ENCODE measurements at regions not wholly inside any gene's neighbourhood (a gene's known extent, or its start where the extent isn't known, plus 50 kb on each side); places are given as distances from the start of the nearest gene placed in this dataset.

DNA sequence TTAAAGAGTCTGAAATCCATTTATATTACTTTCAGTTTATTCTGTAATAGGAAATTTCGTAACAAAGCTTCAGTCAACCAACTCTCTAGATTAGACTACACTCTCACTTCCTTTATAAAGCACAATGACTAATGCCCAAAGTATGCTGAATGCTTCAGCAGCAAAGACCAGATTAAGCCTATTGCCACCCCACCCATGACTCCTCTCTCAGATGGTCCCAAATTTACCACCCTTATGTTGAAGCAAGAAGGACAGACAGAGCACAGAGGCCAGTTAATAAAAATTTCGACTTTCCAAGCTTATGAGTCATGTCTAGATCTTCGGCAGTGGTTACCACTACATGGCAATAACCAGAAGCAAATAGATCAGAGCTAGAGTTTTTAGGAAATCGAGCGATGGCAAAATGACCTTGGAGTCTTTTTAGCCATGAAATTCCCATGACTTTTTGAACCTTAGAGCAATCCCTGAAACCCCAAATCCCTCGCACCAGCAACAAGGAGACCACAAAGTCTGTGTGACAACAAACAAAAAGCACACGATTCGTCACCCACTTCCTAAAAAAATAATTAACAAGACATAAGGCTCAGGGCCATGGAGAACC, 287.8 kb upstream of the RASA1 start:
- peak; percentile 59 for DNase-seq (ENCODE audit: low read depth)
- H3K4me3 ChIP-seq (ENCODE audit: low read depth, low read length) = no peak overlapping the region
- TF ChIP-seq, protein P1, sequence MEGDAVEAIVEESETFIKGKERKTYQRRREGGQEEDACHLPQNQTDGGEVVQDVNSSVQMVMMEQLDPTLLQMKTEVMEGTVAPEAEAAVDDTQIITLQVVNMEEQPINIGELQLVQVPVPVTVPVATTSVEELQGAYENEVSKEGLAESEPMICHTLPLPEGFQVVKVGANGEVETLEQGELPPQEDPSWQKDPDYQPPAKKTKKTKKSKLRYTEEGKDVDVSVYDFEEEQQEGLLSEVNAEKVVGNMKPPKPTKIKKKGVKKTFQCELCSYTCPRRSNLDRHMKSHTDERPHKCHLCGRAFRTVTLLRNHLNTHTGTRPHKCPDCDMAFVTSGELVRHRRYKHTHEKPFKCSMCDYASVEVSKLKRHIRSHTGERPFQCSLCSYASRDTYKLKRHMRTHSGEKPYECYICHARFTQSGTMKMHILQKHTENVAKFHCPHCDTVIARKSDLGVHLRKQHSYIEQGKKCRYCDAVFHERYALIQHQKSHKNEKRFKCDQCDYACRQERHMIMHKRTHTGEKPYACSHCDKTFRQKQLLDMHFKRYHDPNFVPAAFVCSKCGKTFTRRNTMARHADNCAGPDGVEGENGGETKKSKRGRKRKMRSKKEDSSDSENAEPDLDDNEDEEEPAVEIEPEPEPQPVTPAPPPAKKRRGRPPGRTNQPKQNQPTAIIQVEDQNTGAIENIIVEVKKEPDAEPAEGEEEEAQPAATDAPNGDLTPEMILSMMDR (conservative IDR thresholded peaks at IDR 0.05; ENCODE audit: low read depth, low read length) = no peak

DNA sequence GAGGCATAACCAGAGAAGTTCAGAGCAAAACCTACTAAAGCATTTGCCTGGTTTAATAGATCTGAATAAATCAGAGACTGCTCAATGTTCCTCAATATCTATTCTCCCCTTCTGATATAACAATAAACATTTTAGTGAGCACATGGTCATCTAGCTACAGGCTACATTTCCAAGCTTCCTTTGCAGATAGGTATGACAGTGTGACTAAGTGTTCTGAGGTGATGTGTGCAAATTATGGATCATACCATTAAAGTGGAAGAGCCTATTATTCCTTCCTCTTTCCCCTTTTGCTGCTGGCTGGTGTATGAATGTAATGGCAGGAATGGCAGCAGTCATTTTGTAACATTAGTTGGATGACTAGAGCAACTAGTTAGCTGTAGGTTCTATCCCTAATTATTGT, 285.8 kb upstream of the RASA1 start:
- DNase-seq (ENCODE audit: low read depth) = no peak

DNA sequence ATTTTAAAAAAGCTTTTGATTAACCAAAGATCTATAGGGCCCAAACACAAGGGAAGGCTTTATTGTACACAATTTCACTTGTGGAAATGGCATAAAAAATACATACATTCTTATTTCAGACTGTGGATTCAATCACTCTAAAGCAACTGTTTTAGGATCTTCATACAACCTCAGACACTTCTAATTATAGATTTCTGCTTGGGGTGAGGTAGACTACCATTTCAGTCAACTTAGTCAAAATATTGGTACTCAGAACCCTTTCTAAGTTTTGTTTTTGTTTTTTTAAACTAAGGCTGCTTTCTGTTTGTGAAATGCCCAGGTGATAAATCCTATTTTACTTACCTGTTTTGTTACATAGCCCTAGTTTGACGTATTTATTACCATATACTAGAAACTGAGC, 284.5 kb upstream of the RASA1 start:
- no peak for DNase-seq (ENCODE audit: low read depth)
- no peak overlapping the region for H3K4me3 ChIP-seq (ENCODE audit: low read depth, low read length)
- TF ChIP-seq, protein P1 (conservative IDR thresholded peaks at IDR 0.05; ENCODE audit: low read depth, low read length) = no peak

More for the DNA sequence above, 285.8 kb upstream of the RASA1 start:
- TF ChIP-seq, protein P1 (conservative IDR thresholded peaks at IDR 0.05; ENCODE audit: low read depth, low read length) = no peak
- no peak overlapping the region for H3K4me3 ChIP-seq (ENCODE audit: low read depth, low read length)

DNA sequence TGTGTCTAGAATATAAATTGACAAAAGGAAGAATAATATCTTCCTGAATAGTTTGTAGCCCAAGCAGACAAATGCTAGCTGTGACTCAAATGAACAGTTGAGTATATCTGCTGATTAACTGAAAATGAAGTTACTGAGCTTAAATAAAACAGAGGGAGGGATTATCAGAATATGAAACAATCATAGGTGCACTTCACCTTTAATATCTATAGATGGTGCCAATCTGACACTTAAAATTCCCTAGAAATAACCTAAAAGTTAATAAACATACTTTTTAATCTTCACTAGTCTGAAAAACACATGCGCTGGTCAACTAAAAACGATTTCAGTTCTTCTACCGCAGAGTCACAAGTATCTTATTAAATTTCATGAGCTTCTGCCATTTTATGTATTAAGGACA, 280.8 kb upstream of the RASA1 start:
- TF ChIP-seq, protein P1 (conservative IDR thresholded peaks at IDR 0.05; ENCODE audit: low read depth, low read length) = peak; percentile 32
- DNase-seq (ENCODE audit: low read depth) = no peak

DNA sequence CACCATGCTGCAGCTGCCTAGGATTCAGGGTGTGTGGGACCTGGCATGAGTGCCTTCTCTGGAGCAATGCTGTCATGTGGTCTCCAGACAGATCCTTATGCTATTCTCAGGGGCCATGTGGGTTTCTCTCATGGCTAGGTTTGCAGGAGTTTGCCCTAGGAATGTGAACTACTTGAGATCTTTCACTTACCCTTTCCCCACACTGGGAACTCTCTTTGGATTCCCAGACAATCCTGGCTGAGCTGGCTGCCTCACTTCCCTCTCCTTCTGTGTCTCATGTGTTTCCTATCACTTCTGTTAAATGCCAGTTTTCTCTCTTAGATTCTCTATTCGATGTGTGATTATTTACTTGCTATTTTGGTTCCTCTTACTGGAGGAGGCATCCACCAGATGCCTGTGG, 270.2 kb upstream of the RASA1 start:
- TF ChIP-seq, protein P1 (conservative IDR thresholded peaks at IDR 0.05; ENCODE audit: low read depth, low read length) = no peak
- no peak for DNase-seq (ENCODE audit: low read depth)

More for the DNA sequence above, 280.8 kb upstream of the RASA1 start:
- no peak overlapping the region for H3K4me3 ChIP-seq (ENCODE audit: low read depth, low read length)

DNA sequence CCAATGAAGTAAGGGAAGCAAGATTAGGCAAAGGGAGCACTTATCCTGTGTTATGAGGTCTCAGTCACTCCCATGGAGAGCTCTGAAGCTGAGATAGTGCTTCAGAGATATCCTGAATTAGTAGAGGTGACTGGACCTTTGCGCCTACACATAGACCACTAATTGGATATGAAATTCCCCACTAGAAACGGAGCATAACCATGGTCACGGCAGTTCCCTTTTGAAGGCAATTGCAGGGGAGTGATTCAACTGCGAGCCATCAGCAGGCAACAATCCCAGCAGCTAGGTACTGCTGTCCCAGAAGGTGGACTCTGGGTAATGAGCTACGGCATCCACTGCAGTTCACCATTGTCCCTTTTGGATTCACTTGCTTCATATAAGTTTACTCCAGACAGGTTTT, 267.7 kb upstream of the RASA1 start:
- DNase-seq (ENCODE audit: low read depth) = peak; percentile 91
- H3K4me3 ChIP-seq (ENCODE audit: low read depth, low read length) = peak overlapping the region; percentile 19
- TF ChIP-seq, protein P1 (conservative IDR thresholded peaks at IDR 0.05; ENCODE audit: low read depth, low read length) = no peak

More for the DNA sequence above, 270.2 kb upstream of the RASA1 start:
- H3K4me3 ChIP-seq (ENCODE audit: low read depth, low read length) = no peak overlapping the region

DNA sequence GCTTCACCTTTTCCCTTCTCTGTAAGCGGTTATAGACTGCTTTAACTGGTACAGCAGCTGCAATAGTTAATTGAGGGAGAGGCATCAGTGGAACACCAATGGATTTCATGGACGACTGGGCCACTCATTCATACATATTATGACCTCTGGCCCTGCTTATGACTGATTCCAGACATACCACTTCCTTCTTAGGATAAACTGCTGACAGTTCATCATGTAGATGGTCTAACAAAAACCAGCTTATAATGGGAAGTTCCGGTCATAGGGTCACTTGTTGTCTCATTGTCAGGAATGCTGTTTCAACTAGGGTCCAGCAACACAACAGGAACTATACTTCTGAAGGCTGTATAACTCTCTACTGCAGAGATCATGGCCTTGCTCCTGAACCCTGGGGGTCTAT, 265.2 kb upstream of the RASA1 start:
- peak; percentile 80 for DNase-seq (ENCODE audit: low read depth)
- TF ChIP-seq, protein P1 (conservative IDR thresholded peaks at IDR 0.05; ENCODE audit: low read depth, low read length) = no peak
- peak overlapping the region; percentile 7 for H3K4me3 ChIP-seq (ENCODE audit: low read depth, low read length)
